Fibroblast of skin of abdomen (primary cell): ENCODE measurements at regions not wholly inside any gene's neighbourhood (a gene's known extent, or its start where the extent isn't known, plus 50 kb on each side); places are given as distances from the start of the nearest gene placed in this dataset.

Experiments used
- DNase-seq: peaks from one replicate; pipeline ENCODE4 v3.0.0-alpha.2; 2013

- no peak for DNase-seq
Measured at GRCh38 chr2:123163398-123163797, 861.7 kb upstream of the CNTNAP5 start.

- DNase-seq = no peak
Measured at GRCh38 chr2:123164216-123164615, 860.9 kb upstream of the CNTNAP5 start.

DNA sequence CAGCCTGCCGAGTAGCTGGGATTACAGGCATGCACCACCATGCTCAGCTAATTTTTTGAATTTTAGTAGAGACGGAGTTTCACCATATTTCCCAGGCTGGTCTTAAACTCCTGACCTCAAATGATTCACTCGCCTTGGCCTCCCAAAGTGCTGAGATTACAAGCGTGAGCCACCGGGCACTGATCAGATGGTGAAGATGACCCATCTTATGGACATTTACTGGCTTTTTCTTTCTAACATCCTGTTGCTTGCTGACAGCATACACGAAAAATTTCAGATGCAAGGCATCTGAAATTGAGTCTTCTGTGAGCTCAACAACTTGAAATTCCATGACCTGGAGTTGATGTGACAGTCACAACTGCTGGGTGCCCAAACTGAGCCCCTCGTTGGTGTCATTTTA lies 859.5 kb upstream of the CNTNAP5 start:
- DNase-seq = no peak

DNA sequence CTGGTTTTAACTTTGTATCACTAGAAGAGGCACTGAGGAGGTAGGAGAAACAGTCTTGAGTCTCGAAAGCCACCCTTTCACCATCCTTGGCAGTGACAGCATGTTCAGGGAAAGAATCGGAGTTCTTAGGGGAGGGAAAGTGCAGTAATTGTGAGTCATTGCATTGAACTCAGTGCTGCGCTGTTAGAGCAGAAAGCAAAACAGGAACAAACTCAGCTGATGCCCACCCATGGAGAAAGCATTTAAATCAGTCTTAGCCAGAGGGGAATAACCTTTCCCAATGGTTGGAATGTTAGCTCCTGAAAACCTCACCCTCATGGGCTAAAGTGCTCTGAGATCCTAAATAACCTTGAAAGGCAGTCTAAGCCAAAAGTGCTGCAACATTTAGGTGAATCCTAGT lies 845.6 kb upstream of the CNTNAP5 start:
- DNase-seq = no peak

GRCh38 chr2:123195957-123196356 lies 829.1 kb upstream of the CNTNAP5 start:
- no peak for DNase-seq

- DNase-seq = no peak
Measured at GRCh38 chr2:123200035-123200434, 825.1 kb upstream of the CNTNAP5 start.

- DNase-seq = no peak
Measured at GRCh38 chr2:123207245-123207644, 817.8 kb upstream of the CNTNAP5 start.

GRCh38 chr2:123209202-123209601 lies 815.9 kb upstream of the CNTNAP5 start:
- DNase-seq = no peak

DNA sequence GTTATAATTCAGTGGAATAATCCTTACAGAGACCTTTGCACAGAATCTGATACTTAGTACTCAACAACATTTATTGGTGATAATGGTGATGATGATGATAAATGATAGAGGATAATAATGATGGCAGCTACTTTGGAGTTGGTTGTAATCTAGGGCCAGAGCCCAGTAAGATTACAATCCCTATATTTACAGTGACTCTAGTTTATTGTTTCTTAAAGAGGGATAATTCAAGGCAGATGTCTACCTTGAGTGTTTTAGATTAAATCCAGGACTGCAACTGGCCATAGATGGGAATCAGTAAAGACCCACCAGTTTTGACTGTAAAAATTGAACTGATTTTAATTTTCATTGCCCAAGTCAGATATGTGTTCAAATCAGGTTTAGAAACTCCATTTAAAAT lies 813.9 kb upstream of the CNTNAP5 start:
- no peak for DNase-seq

GRCh38 chr2:123245156-123245555 lies 779.9 kb upstream of the CNTNAP5 start:
- no peak for DNase-seq

DNA sequence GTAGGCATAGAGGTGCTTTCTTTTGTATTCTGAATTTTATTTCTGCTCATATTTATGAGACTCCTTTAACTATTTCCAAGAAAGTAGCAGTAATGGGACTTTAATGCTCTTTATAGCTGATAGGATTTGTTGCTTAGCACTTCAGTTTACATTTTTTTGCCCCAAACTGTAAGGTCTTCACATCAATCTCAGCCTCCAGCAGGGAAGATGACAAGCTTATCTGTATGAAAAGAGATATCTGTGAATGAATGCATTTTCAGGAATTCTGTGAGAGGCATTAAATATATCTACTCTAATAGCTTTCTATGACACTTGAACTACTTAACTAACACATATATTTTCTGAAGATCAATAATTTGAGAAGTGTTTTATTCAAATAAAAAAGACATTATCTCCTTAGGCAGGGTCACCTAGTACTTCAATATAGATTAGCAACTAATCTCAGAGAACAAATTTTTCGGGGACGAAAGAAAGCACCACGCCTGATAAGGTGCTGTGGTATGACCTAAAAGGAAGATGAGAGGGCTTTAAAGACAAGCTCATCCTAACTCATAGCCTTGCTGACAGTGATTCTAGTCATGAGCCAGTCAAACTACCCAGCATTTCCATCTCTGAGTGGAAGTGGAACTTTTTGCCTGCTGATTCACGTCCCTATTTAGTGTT lies 766.1 kb upstream of the CNTNAP5 start:
- no peak for DNase-seq

GRCh38 chr2:123262856-123263255 lies 762.2 kb upstream of the CNTNAP5 start:
- no peak for DNase-seq

- DNase-seq = no peak
Measured at GRCh38 chr2:123283431-123283830, 741.7 kb upstream of the CNTNAP5 start.

GRCh38 chr2:123303731-123304130 lies 721.4 kb upstream of the CNTNAP5 start:
- no peak for DNase-seq
